HL-60 (cell line): ENCODE measurements at regions not wholly inside any gene's neighbourhood (a gene's known extent, or its start where the extent isn't known, plus 50 kb on each side); places are given as distances from the start of the nearest gene placed in this dataset.

Experiments
- GABPA ChIP-seq: IDR thresholded peaks from 2 replicates; pipeline ENCODE4 v1.6.1; 2012; ENCODE audit warnings: low read depth
- TF ChIP-seq, protein P1 (sequence below): IDR thresholded peaks from 2 replicates; pipeline ENCODE4 v1.6.1; 2012; ENCODE audit warnings: low read depth; ENCODE audit not compliant: insufficient replicate concordance

DNA sequence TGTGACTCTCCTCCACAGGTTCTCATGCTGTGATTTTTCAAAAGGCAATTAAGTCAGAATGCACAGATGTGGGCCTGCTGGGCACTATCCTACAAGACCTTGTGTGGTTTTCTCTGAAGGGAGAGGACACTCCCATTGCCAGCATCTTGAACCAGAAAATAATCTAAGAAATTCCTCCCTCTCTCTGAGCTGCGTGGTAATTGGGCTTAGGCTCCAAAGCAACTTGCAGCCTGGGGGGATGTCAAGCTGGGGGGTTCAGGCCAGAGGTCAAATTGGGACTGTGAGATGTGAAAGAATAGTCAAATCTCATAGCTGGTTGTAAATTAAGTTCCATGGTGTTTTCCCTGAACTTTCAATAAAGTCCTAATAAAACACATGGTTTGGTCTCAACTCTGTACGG, 350.6 kb upstream of the SLC7A11 start:
- TF ChIP-seq GABPA, result no peak
- TF ChIP-seq, protein P1, sequence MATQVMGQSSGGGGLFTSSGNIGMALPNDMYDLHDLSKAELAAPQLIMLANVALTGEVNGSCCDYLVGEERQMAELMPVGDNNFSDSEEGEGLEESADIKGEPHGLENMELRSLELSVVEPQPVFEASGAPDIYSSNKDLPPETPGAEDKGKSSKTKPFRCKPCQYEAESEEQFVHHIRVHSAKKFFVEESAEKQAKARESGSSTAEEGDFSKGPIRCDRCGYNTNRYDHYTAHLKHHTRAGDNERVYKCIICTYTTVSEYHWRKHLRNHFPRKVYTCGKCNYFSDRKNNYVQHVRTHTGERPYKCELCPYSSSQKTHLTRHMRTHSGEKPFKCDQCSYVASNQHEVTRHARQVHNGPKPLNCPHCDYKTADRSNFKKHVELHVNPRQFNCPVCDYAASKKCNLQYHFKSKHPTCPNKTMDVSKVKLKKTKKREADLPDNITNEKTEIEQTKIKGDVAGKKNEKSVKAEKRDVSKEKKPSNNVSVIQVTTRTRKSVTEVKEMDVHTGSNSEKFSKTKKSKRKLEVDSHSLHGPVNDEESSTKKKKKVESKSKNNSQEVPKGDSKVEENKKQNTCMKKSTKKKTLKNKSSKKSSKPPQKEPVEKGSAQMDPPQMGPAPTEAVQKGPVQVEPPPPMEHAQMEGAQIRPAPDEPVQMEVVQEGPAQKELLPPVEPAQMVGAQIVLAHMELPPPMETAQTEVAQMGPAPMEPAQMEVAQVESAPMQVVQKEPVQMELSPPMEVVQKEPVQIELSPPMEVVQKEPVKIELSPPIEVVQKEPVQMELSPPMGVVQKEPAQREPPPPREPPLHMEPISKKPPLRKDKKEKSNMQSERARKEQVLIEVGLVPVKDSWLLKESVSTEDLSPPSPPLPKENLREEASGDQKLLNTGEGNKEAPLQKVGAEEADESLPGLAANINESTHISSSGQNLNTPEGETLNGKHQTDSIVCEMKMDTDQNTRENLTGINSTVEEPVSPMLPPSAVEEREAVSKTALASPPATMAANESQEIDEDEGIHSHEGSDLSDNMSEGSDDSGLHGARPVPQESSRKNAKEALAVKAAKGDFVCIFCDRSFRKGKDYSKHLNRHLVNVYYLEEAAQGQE, result no peak
